ENCODE measurements at regions not wholly inside any gene's neighbourhood (a gene's known extent, or its start where the extent isn't known, plus 50 kb on each side); places are given as distances from the start of the nearest gene placed in this dataset.
A peak's percentile ranks its signal among the peaks of the same experiment; 100 is the strongest.

DNA sequence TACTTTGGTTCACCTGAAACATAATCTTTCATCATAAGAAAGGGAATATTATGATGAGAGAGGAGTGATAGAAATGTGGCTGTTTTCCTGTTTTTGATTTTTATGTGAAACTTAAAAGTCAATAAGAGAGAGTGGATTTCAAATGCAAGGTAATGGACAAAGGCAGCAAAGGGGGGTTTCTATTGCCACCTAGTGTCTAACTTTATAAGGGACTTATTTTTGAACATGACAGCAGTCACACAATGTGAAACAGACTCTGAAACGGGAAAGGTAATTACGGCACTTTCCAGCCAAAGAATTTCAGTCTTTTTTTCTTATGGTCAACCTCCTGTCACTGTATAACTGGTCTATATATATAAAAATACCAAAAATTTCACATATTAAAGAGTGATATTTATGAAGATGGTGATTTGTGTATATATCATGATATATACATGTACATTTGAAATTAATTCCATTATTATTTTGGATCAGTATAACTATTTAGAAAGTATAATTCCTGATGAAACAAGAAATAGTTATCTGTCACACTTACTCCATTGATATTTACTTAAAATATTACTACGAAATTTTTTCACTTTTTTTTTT, 127.1 kb downstream of the FBXO8 start:
- Histone ChIP-seq H3K4me3 (no peak overlapping the region), H3K27ac (no peak overlapping the region), H3K4me1 (ENCODE audit: insufficient read depth) (no peaks in the 10 kb centered on the region), H3K27me3 (no peaks in the 10 kb centered on the region), H3K36me3 (no peaks in the 10 kb centered on the region), H3K9me3 (no peaks in the 10 kb centered on the region)
- TF ChIP-seq, protein P1, sequence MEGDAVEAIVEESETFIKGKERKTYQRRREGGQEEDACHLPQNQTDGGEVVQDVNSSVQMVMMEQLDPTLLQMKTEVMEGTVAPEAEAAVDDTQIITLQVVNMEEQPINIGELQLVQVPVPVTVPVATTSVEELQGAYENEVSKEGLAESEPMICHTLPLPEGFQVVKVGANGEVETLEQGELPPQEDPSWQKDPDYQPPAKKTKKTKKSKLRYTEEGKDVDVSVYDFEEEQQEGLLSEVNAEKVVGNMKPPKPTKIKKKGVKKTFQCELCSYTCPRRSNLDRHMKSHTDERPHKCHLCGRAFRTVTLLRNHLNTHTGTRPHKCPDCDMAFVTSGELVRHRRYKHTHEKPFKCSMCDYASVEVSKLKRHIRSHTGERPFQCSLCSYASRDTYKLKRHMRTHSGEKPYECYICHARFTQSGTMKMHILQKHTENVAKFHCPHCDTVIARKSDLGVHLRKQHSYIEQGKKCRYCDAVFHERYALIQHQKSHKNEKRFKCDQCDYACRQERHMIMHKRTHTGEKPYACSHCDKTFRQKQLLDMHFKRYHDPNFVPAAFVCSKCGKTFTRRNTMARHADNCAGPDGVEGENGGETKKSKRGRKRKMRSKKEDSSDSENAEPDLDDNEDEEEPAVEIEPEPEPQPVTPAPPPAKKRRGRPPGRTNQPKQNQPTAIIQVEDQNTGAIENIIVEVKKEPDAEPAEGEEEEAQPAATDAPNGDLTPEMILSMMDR (IDR thresholded peaks at IDR 0.05), result peak; percentile 23 to 60 (median 54)
- no peak for TF ChIP-seq EP300 (IDR thresholded peaks at IDR 0.05)
- intact Hi-C loops (cut with DNase I), result loop anchor here in 1 of 4 donors (5.0 kb wide), 1 partner anchor 649 kb away; no protein-coding TSS in a partner anchor
- no peak for DNase-seq
- 14 to 18% (median 18%) methylated on average over 3 of the region's 3 CpGs for WGBS, 3 donors

DNA sequence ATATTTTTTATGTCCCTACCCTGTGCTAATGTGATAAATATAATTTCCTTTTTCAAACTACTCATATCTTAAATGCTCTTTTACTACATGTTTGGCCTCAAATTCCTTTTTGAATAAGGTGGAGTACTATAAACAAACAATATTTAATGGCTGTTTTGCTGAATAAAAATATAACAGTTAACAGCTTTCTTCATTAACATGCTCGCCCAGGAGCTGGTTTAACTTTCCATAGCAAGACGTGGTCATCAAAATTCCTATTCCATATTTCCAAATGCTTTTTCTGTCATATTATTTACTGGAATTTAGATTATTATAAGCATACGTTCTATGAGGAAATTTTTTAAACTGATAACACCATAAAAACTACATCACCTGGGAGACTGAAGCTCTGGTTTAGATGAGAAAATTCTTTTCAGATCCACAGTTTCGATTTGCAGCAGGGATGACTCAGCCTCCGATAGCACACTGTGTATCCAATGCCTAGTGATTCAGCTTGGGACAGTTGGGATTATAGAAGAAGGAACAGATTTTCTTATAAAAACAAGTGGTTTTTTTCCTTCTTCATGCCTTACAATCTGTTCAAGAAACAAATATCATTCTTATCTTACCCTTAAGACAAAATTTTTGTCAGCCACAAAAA, 129.1 kb downstream of the FBXO8 start:
- intact Hi-C loops (cut with DNase I), result no loop called here
- no peak for TF ChIP-seq EP300 (IDR thresholded peaks at IDR 0.05)
- TF ChIP-seq, protein P1 (IDR thresholded peaks at IDR 0.05), result no peak
- no peak for TF ChIP-seq POLR2A (IDR thresholded peaks at IDR 0.05)
- WGBS, 3 donors, result 12 to 27% (median 13%) methylated on average over 5 of the region's 5 CpGs
- Histone ChIP-seq H3K4me1 (ENCODE audit: insufficient read depth) (no peaks in the 10 kb centered on the region), H3K36me3 (no peaks in the 10 kb centered on the region), H3K9me3 (no peaks in the 10 kb centered on the region), H3K27me3 (no peaks in the 10 kb centered on the region), H3K4me3 (peak overlapping the region; percentile 2), H3K27ac (no peak overlapping the region)
- peak in 2 of 5 donors; percentile 13 to 24 for DNase-seq

DNA sequence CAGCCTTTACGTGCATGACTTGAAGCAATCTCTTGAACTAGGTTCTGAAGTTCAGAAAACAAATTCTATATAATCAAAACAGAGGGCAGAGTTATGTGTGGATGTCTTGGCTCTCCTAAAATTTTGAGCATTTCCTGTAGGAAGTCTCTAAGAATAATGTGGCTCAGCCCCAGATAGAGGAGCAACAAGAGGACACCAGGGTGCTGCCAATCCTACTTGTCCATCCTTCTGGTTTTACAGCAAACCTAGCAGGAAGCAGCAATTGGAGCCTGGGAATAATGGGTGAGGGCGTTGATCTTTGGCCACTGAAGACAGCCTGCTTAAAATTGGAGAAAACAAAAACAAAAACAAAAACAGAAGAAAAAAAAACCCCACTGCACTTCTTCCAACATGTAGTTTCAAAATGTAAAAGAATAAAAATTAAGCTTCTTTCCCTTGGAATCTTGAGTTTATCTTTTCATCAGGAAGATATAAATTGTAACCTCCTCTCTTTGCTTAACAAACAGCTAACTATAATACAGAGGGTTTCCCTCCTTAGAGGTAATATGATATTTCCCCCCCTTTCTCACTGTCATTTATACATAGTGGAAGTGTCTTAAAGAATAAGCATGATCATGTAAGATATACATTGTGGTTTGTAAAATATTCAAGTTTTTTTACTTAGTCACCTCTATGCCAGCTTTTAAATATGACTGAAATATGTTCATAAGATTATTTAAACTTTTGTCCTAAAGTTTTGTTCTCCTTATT, 130.6 kb downstream of the FBXO8 start:
- TF ChIP-seq, protein P1 (IDR thresholded peaks at IDR 0.05), result no peak
- no peak for TF ChIP-seq POLR2A (IDR thresholded peaks at IDR 0.05)
- TF ChIP-seq EP300 (IDR thresholded peaks at IDR 0.05), result no peak
- WGBS, 3 donors, result 82 to 94% (median 83%) methylated on average over 2 of the region's 2 CpGs
- Histone ChIP-seq H3K36me3 (no peaks in the 10 kb centered on the region), H3K27ac (no peak overlapping the region), H3K4me1 (ENCODE audit: insufficient read depth) (no peaks in the 10 kb centered on the region), H3K27me3 (no peaks in the 10 kb centered on the region), H3K9me3 (no peaks in the 10 kb centered on the region), H3K4me3 (no peak overlapping the region)
- no peak for DNase-seq
- intact Hi-C loops (cut with DNase I), result no loop called here

DNA sequence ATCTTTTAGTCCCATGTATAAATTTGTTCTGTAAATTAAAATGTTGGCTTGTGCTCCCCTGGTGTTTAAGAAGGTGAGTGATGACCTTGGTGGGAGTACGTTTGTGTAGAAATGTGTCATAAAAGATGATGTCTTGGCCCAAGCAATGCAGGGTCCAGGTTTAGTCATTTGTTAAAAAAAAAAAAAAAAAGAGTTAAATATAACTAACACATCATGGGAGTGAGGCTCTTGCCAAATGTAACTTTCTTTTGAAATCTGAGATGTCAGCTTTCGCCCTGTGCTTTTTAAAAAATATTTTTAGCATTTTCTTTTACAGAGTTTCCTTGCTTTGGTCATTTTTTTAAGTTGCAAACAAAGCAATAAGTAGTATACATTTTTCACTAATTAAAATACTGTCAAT, 135.6 kb downstream of the FBXO8 start:
- Histone ChIP-seq H3K4me1 (ENCODE audit: insufficient read depth) (no peaks in the 10 kb centered on the region), H3K4me3 (no peak overlapping the region), H3K36me3 (no peaks in the 10 kb centered on the region), H3K27ac (no peak overlapping the region), H3K9me3 (no peaks in the 10 kb centered on the region), H3K27me3 (no peaks in the 10 kb centered on the region)
- no peak for DNase-seq
- TF ChIP-seq POLR2A (IDR thresholded peaks at IDR 0.05) (no peak), EP300 (IDR thresholded peaks at IDR 0.05) (no peak)
- TF ChIP-seq, protein P1 (IDR thresholded peaks at IDR 0.05), result no peak
- intact Hi-C loops (cut with DNase I), result no loop called here
- WGBS, 3 donors, result 49 to 79% (median 74%) methylated on average over 2 of the region's 2 CpGs
